Non-pigmented ciliary epithelial cell (primary cell): ENCODE measurements at regions not wholly inside any gene's neighbourhood (a gene's known extent, or its start where the extent isn't known, plus 50 kb on each side); places are given as distances from the start of the nearest gene placed in this dataset.

Experiments
- DNase-seq: peaks from one replicate; pipeline ENCODE4 v3.0.0-alpha.2; 2010; ENCODE audit warnings: low read depth

- no peak for DNase-seq
These were observed 128.3 kb downstream of the AACS start for GRCh38 chr12:125193376-125194152.

DNA sequence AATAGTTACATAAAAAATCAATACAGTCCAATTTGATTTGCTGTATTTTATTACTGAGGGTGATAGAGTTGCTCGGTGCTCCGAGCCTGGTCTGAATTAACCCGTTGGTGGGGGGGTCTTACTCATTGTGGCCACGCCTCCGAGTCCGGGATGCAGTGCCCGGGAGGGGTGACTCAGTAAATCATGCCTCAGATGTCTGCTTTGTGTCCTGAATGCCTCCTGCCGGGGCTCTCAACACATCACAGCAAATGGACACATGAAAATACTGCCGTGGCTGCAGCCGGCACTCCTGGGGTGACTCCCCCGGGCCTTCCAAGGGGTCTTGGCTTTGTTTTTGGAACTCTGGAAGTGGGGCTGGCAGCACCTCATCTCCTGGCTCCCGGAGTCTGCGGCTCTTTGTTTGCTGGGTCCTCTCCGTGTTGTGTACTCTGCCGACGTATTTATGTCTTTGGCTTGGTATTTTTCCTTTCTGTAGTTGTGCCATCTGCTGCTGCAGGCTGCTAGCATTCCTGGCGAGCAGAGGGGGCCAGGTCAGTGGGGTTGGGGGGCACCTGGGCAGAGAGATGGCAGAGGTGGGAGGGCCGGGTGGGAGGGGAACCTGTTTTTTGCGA lies 129.0 kb downstream of the AACS start:
- no peak for DNase-seq

DNA sequence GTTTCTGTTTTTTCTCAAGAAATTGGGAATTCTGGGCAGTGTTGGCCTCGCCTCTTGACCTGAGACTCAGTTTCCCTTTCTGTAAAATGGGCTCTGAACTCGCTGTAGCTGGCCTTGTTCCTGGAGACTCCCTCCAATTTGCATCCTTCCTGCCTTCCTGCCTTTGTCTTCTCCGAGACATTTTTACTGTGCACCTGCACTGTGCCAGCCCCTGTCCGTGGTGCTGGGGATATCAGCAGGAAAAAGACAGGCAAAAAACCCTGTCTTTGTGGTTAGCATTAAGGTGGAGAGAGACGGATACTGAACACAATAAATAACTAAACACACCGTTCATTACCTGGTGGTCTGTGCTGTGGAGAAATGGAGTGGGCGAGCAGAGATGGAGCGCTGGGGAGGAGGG lies 129.8 kb downstream of the AACS start:
- no peak for DNase-seq

- no peak for DNase-seq
These were observed 132.1 kb downstream of the AACS start for GRCh38 chr12:125197326-125197725.

DNA sequence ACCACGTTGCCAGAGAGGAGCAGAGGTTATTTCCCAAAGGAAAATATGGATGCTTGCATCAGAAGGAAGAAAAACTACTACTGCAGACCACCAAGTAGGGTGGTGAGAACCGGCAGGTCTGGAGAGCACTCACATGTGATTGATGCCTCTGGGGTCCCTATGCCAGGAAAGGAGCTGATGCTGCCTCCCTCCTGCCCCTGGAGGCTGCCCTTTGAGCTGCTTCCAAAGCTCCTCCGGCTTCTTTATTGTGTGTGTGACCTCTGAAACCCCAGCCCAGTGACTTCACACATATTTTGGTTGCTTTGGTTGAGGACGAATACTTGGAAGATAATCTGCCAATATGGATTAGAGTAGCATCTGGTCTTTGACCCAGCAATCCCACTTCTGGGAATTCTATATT lies 133.4 kb downstream of the AACS start:
- DNase-seq = no peak

- DNase-seq = no peak
These were observed 135.9 kb downstream of the AACS start for GRCh38 chr12:125201090-125201489.

- DNase-seq = no peak
These were observed 136.7 kb downstream of the AACS start for GRCh38 chr12:125201940-125202339.

- DNase-seq = no peak
These were observed 137.2 kb downstream of the AACS start for GRCh38 chr12:125202421-125202820.

DNA sequence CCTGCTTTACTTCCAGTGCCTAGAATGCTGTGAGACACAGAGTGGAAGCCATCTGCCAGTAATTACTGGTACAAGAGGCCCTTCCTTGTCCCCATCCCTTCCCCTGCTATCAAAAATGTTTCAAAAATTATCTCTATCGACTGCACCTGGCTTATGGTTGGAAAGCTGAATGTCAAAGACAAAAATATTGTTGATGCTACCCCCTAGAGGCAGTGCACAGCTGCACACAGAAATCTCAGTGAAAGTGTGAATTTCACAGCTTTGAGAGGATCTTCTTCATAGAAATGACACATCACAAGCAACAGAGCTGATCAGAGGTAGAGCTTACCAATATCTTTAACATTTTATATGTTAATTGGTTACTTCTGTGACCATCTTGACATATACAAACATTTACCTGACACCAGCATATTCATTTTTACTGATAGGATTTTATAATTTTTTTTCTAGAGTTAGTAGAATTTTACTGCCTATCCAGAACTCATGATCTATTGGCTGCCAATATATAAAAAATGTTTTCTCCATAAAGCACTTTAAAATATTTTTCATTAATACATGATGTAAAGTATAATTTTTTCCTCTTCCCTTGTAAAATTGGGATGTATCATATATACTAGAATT lies 138.0 kb downstream of the AACS start:
- no peak for DNase-seq

DNA sequence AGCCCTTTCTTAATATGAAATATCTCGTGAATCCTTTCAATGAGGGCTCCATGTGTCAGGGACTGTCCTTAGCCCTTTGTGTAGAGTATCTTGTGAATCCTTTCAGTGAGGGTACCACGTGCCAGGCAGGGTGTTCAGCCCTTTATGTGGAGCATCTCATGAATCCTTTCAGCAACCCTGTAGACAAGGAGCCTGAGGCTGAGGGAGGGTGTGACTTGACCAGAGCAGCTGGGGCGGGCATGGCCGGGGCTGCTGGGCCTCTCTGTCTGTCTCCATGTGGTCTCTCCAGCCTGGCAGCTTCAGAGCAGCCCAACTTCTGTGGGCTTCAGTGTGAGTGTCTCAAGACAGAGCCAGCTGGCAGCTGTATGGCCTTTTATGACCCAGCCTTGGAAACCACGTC lies 140.2 kb downstream of the AACS start:
- no peak for DNase-seq

GRCh38 chr12:125206711-125207110 lies 141.5 kb downstream of the AACS start:
- no peak for DNase-seq

DNA sequence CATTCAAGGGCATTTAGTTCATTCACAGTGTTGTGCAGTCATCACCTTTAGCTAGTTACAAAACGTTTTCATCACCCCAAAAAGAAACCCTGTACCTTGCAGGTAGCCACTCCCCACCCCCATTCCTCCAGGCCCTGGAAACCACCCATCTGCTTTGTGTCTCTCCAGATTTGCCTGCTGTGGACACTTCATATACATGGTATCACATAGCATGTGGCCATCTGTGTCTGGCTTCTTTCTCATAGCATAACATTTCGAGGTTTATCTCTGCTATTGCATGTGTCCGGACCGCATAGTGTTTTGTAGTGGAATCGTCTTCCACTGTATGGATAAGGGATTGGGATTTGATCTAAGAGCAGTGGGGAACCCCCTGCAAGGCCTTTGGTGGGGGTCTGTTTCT lies 143.1 kb downstream of the AACS start:
- no peak for DNase-seq

DNA sequence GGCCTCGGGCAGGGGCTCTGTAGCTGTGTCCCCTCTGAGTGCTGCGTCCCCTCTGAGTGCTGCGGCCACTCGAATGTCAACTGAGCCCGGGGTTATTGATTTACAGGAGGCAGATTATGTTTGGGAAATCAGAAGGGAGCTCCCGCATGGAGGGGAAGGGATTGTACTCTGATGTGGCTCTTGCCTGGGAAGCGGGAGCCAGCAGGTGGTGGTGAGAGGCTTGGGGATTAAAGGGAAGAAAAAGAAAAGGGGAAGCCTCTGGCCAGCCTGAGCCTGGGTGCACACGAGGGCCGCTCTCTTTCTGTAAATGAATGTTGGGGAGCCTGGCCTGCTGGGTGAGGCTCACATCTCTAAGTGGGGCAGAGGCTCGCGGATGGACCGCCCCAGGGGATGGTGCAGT lies 143.7 kb downstream of the AACS start:
- no peak for DNase-seq

DNA sequence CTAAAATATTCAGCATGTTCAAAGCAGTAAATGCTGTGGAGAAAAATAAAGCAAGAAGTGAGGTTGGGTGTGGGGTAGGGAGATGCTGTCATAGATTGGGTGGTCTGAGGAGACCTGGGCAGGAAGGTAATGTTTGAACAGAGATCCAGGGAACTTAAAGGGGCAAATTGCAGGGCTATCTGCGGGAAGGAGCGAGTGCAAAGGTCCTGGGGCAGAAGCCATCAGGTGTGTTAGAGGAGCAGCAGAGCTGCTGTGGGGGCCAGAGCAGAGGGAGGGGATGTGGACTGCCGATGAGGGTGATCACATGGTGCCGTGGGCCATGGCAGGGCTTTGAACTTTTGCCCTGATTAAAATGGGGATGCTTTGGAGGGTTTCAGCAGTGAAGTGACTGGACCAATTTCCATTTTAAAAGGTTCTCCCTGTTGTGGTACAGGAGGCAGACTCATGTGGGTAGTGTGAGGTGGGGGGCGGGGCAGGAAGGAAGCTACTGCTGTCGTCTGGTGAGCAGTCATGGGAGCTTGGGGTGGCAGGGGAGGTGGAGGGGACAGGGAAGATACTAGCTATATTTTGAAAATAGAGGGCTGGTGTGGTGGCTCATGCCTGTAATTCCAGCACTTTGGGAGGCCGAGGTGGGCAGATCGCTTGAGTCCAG lies 145.0 kb downstream of the AACS start:
- DNase-seq = no peak

DNA sequence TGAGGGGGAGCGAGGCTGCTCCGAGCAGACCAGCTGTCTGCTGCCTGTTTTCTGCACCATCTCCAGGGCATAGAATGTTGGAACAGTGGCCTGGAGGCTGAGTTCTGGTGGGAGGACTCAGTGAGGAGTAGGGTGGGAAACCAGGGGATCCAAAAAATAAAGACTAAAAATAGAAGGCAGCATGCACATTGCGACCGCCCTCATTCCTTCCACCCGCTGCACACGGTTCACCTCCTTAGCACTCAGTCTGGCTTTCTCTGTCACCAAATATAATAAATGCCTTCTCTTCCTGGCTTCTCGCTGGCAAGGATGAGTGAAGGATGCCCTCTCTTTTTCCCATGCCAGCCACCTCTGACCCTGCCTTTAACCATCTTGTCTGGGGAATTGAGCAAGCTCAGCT lies 146.2 kb downstream of the AACS start:
- DNase-seq = no peak

- DNase-seq = no peak
These were observed 149.1 kb downstream of the AACS start for GRCh38 chr12:125214289-125214688.

DNA sequence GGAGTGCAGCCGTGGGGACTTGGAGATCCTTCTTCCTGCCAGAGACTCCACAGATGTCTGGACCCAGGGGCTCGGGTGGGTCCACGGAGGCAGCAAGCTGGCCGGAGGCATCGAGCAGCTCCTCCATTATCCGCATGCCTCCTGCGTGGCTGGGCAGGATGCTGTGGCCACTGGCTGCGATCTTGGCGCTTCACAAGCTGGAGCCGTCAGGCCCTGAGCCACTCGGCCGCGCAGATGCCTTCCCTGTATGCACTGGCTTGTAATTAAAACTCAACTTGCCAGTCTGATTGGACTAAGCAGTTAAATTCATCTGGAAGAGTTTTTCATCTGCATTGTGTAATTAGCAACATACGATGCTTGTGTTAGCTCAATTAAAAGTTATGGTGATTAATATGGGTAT lies 151.5 kb downstream of the AACS start:
- no peak for DNase-seq

DNA sequence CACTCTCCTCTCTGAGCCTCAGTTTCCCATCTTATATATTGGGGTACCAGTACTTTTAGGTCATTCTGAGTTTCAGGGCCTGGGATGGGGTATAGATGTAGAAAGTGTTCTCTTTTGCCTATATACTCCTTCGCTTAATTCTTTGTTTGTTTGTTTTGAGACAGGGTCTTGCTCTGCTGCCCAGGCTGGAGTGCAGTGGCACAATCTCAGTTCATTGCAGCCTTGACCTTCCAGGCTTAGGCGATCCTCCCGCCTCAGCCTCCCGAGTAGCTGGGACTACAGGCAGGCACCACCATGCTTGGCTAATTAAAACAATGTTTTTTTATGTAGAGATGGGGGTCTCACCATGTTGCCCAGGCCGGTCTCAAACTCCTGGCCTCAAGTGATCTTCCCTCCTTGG lies 152.1 kb downstream of the AACS start:
- no peak for DNase-seq

DNA sequence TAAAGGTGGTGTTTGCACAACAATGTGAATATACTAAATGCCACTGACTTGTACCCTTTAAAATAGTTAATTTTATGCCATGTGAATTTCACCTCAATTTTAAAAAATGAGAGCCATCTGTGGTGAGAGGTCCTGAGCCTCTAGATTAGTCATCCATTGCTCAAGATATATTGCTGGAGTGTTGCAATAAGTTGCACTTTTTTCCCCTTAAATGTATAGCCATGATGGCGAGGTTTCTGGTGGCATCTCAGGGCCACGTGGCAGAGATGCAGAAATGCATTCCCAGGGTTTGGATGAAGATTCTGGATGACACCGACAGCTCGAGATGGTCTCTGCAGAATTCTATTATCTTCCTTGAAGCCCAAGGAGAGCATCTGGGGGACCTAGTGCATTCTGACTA lies 153.7 kb downstream of the AACS start:
- no peak for DNase-seq

- no peak for DNase-seq
These were observed 155.4 kb downstream of the AACS start for GRCh38 chr12:125220404-125221273.

GRCh38 chr12:125221602-125222001 lies 156.4 kb downstream of the AACS start:
- DNase-seq = no peak

DNA sequence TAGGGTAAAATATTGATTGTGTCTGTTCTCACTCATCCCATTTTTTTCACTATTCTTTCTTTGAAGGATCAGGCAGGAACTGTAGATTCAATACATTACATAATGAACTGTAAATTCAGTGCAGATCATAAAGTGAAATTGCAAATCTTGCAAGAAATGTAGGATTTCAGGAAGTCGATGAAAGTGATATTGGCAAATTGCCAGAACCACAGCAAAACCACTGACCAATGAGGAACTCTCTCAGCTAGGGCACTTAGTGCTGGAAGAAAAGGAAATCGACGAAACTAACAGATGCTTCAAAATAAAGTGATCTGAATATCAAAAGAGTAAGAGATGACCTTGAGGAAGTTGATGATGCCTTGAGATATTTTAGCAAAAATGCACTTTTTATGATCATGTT lies 157.6 kb downstream of the AACS start:
- no peak for DNase-seq
